ENCODE measurements at regions not wholly inside any gene's neighbourhood (a gene's known extent, or its start where the extent isn't known, plus 50 kb on each side); places are given as distances from the start of the nearest gene placed in this dataset.

DNA sequence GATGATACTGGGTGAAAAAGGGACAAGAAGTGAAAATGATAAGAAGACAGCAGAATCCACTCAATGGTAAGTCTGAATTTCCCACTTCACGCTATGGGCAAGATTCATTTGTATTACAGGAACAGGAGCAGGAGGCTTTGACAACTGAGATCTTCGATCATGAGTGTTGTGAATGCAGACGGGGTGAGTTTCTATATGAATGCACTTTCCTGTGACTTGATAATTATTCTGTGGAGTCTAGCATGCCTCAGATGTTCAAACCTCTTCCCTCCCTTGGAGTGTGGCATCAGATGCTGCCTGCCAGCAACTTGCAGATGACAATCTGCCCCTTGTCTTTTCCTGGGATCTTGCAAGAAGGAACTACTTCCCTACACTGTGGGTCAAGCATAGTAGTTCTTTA is 225.4 kb downstream of the HLX start:
- DNase-seq (ENCODE audit: low read depth), result no peak

DNA sequence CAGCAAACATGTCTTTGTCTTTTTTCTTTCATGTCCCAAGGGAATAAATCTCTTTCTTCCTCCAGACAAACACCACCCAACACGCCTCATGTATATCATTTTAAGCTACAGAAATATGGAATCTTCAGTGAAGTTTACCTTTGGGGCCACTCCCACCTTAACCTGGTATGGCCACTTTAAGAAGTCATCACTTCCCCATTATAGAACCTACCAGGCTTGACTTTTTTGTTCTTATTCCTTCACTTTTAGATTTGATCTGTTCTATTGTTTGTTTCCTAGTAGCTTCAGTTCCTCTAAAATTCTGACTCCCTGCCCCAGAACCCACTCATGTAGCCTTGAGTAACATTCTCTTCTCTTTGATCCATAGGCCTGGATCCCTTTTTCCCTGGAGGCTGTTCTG is 226.3 kb downstream of the HLX start:
- no peak for DNase-seq (ENCODE audit: low read depth)

- no peak for DNase-seq (ENCODE audit: low read depth)
Measured at GRCh38 chr1:221106616-221107015, 227.4 kb downstream of the HLX start.

DNA sequence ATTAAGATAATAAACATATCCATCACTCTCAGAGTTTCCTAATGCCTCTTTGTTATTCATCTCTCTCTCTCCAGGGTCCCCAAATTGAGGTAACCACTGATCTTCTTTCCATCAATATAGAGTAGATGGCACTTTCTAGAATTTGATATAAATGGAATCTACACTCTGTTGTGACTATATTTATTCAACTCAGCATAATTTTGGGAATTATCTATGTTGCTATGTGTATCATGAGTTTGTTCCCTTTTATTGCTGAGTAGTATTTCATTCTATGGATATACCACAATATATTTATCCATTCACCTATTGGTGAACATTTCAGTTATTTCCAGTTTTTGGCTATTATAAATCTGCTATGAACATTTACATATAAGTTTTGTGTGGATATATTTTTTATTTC is 230.7 kb downstream of the HLX start:
- no peak for DNase-seq (ENCODE audit: low read depth)

- DNase-seq (ENCODE audit: low read depth), result no peak
Measured at GRCh38 chr1:221117133-221117532, 237.9 kb downstream of the HLX start.

DNA sequence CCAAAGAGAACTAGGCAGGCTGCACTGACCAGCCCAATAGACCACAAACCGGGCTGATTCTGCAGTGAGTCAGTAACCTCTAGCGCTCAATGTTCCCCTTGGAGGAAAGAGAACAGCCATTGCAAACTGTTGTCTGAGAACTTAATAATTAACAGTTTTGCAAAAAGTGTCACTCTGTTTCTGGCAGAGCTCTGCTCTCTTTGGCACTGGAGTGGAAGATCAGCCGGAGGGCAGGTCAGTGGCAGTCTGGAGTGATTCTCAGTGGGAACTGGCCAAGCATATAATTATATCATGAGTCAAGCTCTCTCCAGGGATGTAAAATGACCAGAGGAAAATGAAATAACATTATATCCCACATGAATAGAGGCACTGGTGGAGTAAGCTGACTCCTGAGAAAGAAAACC is 238.3 kb downstream of the HLX start:
- DNase-seq (ENCODE audit: low read depth), result peak; percentile 45

- no peak for DNase-seq (ENCODE audit: low read depth)
Measured at GRCh38 chr1:221118176-221118937, 239.1 kb downstream of the HLX start.

DNA sequence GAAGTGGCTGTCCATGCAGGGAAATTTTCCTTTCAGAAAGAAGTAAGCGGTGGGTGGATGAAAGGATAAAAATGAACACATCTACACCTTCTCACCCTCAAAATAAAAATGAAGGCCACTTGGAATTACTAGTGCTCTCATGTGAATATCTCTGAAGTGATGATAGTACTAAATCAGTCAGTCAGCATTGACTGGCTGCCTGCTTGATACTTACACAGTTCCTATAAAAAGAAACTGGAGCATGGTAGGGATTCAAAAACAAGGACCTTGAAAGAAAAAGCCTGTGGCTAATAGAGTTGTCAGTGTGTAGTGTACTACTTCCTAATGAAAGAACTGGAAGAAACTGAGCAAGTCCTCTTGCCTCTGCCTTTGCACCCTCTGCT is 239.7 kb downstream of the HLX start:
- DNase-seq (ENCODE audit: low read depth), result no peak

- DNase-seq (ENCODE audit: low read depth), result no peak
Measured at GRCh38 chr1:221122501-221122900, 243.3 kb downstream of the HLX start.

DNA sequence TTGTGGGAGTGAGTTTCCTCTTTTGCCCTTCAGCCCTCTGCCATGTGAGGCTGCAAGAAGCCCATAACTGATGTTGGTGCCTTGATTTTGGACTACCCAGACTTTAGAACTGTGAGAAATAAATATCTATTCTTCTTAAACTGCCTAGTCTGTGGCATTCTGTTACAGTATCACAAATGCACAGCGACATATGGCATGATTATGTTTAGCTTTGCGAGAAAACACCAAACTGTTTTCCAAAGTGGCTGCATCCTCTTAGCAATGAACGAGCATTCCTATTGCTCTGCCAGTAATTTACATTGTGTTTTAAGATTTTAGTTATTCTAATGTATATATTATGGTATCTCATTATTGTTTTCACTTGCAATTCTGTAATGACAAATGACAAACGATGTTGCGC is 246.7 kb downstream of the HLX start:
- DNase-seq (ENCODE audit: low read depth), result no peak

DNA sequence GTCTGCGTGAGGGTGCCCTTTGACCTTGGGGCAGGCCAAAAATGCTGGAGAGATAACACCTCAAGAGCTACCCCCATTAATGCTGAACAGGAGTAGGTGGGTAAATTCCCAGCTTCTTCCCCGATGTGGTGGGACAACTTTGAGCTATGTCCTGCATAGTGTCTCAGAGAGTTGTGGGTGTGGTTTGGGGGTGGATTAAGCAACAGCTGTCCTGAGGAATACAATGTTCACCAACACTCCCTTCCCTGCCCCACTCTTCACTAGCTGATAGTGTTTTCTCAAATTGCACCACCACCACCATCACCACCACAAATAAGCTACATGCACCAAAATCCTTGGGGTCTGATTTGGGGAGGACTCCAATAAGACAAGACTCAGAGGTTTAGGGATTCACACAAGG is 258.4 kb downstream of the HLX start:
- no peak for DNase-seq (ENCODE audit: low read depth)

DNA sequence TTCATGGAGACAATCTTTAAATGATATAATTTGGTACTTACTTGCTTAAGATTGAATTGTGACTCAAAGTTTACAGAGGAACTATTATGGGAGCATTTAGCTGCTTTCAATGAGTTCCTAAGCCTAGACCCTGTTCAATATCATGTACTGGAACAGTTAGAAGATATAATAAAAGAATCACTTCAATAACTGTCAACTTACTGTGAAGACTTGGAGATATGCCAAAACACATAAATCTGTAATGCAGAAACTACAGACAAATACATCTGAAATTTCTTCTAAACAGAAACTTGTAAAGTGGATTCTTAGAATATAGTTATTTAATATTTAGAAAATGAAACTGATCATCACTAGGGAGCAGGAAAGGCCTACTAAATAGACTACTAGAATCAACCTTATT is 259.3 kb downstream of the HLX start:
- DNase-seq (ENCODE audit: low read depth), result no peak

DNA sequence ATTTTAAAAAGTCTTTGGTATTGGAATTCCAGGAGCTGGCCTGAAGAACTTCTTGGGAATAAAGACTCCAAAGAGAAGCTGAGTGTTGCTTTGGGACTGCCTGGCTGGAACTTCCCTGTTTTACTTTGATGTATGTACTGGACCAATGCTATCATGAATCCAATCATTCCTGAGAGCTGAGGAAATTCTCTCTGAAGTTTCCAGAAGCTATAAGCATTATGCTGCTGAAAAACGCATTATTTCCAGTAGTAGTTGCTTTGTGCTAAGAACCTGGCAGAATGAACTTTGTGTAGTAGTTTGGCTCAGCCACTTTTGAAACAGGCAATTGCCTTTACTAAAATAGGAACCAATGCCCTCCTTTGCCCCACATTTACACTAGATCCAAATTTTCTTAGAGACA is 260.7 kb downstream of the HLX start:
- no peak for DNase-seq (ENCODE audit: low read depth)

- no peak for DNase-seq (ENCODE audit: low read depth)
Measured at GRCh38 chr1:221141096-221141495, 261.9 kb downstream of the HLX start.

DNA sequence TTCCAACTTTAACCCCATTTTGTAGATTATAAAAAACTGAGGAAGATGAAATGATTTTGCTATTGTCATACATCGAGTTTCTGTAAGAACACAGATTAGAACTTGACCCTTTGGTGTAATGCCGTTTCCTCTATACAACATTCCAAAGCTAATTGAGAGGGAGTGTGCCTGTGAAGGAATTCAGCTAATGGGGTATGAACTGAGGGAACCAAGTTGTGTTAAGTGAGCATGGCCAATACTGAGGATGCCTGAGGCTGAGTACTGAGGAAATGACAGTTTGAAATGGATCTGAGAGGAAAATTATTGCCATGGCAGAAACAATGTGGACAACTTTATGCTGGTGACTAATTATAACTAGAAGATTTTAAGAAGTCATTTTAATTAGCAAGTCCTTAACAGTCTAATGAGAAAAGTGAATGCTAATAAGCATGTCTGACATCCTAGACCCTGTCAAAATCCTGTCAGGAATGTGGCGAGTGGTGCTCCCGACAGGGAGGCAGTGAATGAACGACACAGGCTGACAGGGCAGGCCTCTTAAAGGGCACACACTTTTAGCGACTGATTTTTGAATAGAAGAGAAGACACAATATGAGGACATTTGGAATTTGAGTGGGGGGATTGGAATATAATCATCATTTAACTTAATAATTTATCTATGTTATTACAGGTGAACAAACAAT is 262.5 kb downstream of the HLX start:
- DNase-seq (ENCODE audit: low read depth), result no peak

GRCh38 chr1:221148660-221149059 is 269.4 kb downstream of the HLX start:
- no peak for DNase-seq (ENCODE audit: low read depth)

- no peak for DNase-seq (ENCODE audit: low read depth)
Measured at GRCh38 chr1:221149111-221149510, 269.9 kb downstream of the HLX start.

GRCh38 chr1:221149555-221150075 is 270.4 kb downstream of the HLX start:
- no peak for DNase-seq (ENCODE audit: low read depth)

DNA sequence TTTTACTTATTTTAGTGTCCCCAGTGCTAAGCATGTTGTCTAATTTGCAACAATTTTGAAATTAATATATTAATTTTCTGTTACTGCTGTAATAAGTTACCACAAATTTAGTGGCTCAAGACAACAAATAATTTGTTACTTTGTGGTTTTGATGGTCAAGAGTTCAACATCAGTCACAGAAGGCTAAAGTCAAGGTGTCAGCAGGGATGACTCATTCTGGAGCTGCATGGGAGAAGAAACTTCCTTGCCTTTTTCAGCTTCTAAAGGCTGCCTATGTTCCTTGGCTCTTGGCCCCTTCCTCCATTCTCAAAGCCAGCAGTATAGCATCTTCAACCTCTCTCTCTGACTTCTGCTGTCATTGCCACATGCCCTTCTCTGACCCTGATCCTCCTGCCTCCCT is 271.8 kb downstream of the HLX start:
- DNase-seq (ENCODE audit: low read depth), result no peak

DNA sequence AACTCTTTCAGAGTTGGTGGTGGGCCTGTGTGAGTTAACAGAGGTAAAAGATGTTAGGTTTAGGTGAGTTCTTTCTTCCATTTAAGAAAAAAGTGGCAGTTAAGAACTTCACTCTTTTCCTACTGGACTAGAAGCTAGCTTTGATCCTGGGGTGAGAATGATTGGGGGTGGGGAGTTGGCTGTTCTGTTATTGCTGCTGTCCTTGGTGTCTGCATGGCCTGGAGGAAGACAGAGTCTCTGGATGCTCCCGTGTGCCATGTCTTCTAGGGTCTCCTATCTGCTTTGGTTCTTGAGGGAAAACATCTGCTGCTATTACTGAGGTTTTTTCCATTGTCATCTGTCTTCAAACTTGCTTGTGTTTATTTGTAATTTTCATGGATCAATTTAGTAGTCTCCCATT is 275.7 kb downstream of the HLX start:
- DNase-seq (ENCODE audit: low read depth), result no peak

DNA sequence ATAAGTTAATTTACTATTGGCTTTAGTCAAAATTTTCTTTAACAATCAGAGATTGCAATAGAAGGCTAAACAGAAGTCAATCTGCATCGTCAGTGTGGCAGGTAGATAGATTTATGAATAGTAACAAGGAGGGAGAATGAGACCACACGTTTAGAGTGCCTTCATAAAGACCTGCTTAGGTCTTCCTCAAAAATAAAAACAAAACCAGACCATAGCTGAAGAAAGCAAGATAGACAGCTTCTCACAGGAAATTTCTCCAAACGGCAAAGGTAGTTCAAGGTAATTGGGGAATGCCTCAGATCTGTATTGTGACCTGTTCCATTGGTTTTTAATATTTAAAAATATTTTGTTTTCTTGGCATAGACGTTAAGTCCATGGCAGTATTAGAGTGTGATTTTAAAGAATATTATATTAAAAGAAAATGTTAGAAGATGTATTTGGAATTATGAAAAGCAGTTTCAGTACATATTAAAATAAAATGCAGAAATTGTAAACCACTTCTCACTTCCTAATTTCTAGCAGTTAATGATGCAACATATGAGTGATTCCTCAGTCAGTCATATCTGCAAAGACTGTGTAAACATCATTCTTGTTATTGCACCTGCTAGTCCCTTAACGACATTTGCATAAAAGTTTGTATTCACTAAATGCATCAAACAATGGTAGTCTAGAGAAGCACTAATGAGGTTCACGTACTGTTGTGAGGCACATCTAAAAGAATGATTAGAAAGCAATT is 278.0 kb downstream of the HLX start:
- no peak for DNase-seq (ENCODE audit: low read depth)

DNA sequence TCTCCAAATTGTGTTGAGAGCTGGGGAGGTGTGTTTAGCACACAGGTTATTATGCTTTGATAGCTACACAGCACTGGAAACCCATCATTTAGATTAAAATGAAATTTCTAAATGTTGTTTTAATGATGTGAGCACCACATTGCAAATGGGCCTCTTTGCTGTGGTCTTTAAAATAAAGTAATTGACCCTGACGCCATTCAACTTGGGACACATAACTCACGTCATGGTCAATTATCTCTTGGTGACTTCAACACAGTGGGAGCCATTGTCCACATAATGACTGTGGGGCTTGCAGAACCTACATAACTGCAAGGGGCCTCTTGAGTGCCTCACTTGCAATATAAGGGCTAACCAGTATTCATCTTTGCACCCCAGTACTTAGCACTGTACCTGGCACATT is 280.4 kb downstream of the HLX start:
- DNase-seq (ENCODE audit: low read depth), result no peak

DNA sequence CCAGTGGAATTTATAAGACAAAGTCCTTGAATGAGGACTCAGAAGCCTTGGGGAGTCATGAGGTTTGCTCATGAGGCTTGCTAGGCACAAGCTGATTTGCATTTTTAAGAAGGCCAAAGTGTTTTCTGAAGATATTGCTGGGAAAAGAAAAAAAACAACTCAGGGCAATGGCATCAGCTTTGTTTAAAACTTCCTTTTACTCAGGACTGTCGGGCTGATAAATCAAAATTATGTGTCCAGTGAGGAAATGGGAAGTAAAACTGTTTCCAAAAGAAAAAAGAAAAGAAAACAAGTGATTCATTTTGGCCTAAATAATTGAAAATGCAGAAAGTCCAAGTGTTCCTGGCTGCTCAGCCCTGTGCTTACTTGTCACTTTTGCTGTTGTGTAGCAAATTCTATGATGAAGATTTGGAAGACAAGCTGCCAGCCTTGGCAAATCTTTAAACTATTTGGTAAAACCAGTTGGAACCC is 282.4 kb downstream of the HLX start:
- no peak for DNase-seq (ENCODE audit: low read depth)

Data from fibroblast of the conjunctiva (primary cell).